HEK293T (cell line): ENCODE measurements at regions not wholly inside any gene's neighbourhood (a gene's known extent, or its start where the extent isn't known, plus 50 kb on each side); places are given as distances from the start of the nearest gene placed in this dataset.

Source experiments
- ARNT ChIP-seq: fragments of 450-650 bp; IDR thresholded peaks from 2 replicates; pipeline ENCODE4 v1.6.1; 2017; ENCODE audit warnings: mild to moderate bottlenecking
- BHLHE40 ChIP-seq: fragments of 450-650 bp; IDR thresholded peaks from 2 replicates; pipeline ENCODE4 v1.6.1; 2016; ENCODE audit warnings: mild to moderate bottlenecking, moderate library complexity, borderline replicate concordance
- ELF4 ChIP-seq: fragments of 450-650 bp; IDR thresholded peaks from 2 replicates; pipeline ENCODE4 v1.6.1; 2017; ENCODE audit warnings: antibody characterized with exemption
- FOXA1 ChIP-seq: fragments of 450-650 bp; IDR thresholded peaks from 2 replicates; pipeline ENCODE4 v1.6.1; 2016; ENCODE audit warnings: mild to moderate bottlenecking
- FOXM1 ChIP-seq: fragments of 450-650 bp; IDR thresholded peaks from 2 replicates; pipeline ENCODE4 v1.6.1; 2017; ENCODE audit warnings: mild to moderate bottlenecking, borderline replicate concordance
- HDGF ChIP-seq: fragments of 450-650 bp; IDR thresholded peaks from 2 replicates; pipeline ENCODE4 v1.6.1; 2017; ENCODE audit warnings: antibody characterized with exemption, borderline replicate concordance
- LEF1 ChIP-seq: fragments of 450-650 bp; IDR thresholded peaks from 2 replicates; pipeline ENCODE4 v1.6.1; 2017; ENCODE audit warnings: mild to moderate bottlenecking, borderline replicate concordance
- PKNOX1 ChIP-seq: fragments of 450-650 bp; IDR thresholded peaks from 2 replicates; pipeline ENCODE4 v1.6.1; 2016
- SP1 ChIP-seq: fragments of 450-650 bp; IDR thresholded peaks from 2 replicates; pipeline ENCODE4 v1.6.1; 2017
- ZNF384 ChIP-seq: fragments of 450-650 bp; IDR thresholded peaks from 2 replicates; pipeline ENCODE4 v1.6.1; 2016

GRCh38 chr2:239482778-239483712 lies 82.2 kb upstream of the HDAC4 start:
- TF ChIP-seq FOXA1, result no peak
- TF ChIP-seq SP1, result no peak
- TF ChIP-seq FOXM1, result no peak
- TF ChIP-seq LEF1, result no peak
- TF ChIP-seq PKNOX1, result no peak
- no peak for TF ChIP-seq ZNF384
- no peak for TF ChIP-seq ELF4
- no peak for TF ChIP-seq HDGF
- TF ChIP-seq BHLHE40, result no peak
- no peak for TF ChIP-seq ARNT
